PFSK-1 (cell line): ENCODE measurements at regions not wholly inside any gene's neighbourhood (a gene's known extent, or its start where the extent isn't known, plus 50 kb on each side); places are given as distances from the start of the nearest gene placed in this dataset.

Experiments used
- FOXP2 ChIP-seq: optimal IDR thresholded peaks from 2 replicates; pipeline ENCODE3; 2011; ENCODE audit warnings: borderline replicate concordance, control low read depth, inconsistent platforms; ENCODE audit not compliant: insufficient read depth; ENCODE audit errors: extremely low read length, extremely low read depth
- POLR2AphosphoS5 ChIP-seq: IDR thresholded peaks from 2 replicates; pipeline ENCODE4 v1.6.1; 2012; ENCODE audit warnings: low read depth, mild to moderate bottlenecking, control low read depth, low read length, moderate library complexity
- REST ChIP-seq, 2 experiments: IDR thresholded peaks; 2 replicates each; pipeline versions ENCODE4 v1.6.1 to v1.8.0; 2011 to 2012; ENCODE audit warnings: low read depth in 2 of 2, low read length in 2 of 2, control low read depth in 1 of 2, inconsistent platforms in 1 of 2, mild to moderate bottlenecking in 1 of 2, moderate library complexity in 1 of 2; ENCODE audit not compliant: insufficient read depth in 1 of 2
- SIN3A ChIP-seq: IDR thresholded peaks from 2 replicates; pipeline ENCODE4 v1.6.1; 2012; ENCODE audit warnings: mild to moderate bottlenecking, low read length, moderate library complexity, borderline replicate concordance; ENCODE audit not compliant: insufficient read depth
- TAF1 ChIP-seq: IDR thresholded peaks from 2 replicates; pipeline ENCODE4 v1.6.1; 2012; ENCODE audit warnings: low read length, control low read depth, borderline replicate concordance; ENCODE audit not compliant: insufficient read depth

- TF ChIP-seq FOXP2 (no peak), POLR2AphosphoS5 (no peak), REST (IDR thresholded peaks at IDR 0.05; ENCODE audit: insufficient read depth in 1 of 2, low read depth in 2 of 2, low read length in 2 of 2) (no peak), TAF1 (no peak), SIN3A (no peak)
These were observed 1481.4 kb downstream of the BRD1 start for GRCh38 chr22:48346311-48346710.
